ENCODE measurements at regions not wholly inside any gene's neighbourhood (a gene's known extent, or its start where the extent isn't known, plus 50 kb on each side); places are given as distances from the start of the nearest gene placed in this dataset.

DNA sequence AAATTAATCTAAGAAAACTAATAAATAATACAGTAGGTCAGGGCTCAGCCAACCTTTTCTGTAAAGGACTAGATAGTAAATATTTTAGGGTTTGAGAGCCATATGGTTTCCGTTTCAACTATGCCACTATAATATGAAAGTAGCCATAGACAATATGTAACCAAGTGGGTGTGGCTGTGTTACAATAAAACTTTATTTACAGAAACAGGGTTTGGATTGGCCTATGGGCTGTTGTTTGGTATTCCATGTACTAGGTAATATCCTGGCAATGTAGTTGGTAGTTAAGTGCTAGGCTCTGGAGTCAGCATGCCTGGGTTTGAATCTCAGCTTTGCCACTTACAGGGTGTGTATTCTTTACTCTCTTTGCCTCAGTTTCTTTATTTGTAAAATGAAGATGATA, 156.5 kb upstream of the RPH3A start:
- no peak for DNase-seq (ENCODE audit: extremely low read depth, low read depth)
- H3K4me3 ChIP-seq (replicated peaks; ENCODE audit: low read depth, low read length), result no peak overlapping the region

DNA sequence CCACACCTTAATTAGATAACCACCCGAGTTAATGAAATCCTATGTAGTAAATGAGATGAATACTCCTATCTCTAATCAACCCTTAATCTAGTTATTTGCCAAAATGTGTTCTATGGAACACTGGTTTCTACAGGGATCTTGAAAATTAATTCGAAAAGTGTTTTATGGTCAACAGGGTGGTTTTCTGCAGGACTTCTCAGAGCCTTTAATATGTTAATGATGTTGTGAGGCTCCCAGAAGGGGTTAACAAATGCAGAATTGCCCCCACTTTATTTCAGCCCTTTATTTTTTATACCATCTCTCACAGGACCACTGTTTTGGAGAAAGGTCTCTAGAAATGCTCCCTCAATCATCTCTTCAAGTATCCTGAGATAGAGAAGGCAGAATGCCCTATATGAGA, 153.1 kb upstream of the RPH3A start:
- TF ChIP-seq CTCF (IDR thresholded peaks at IDR 0.05; ENCODE audit: low read depth, low read length, missing control alignments), result no peak
- H3K4me3 ChIP-seq (replicated peaks; ENCODE audit: low read depth, low read length), result no peak overlapping the region
- no peak for DNase-seq (ENCODE audit: extremely low read depth, low read depth)

More for the DNA sequence above, 156.5 kb upstream of the RPH3A start:
- TF ChIP-seq CTCF (IDR thresholded peaks at IDR 0.05; ENCODE audit: low read depth, low read length, missing control alignments), result no peak

GRCh38 chr12:112645586-112645985, 146.0 kb upstream of the RPH3A start:
- TF ChIP-seq CTCF (IDR thresholded peaks at IDR 0.05; ENCODE audit: low read depth, low read length, missing control alignments), result no peak
- no peak overlapping the region for H3K4me3 ChIP-seq (replicated peaks; ENCODE audit: low read depth, low read length)
- no peak for DNase-seq (ENCODE audit: extremely low read depth, low read depth)

- no peak for DNase-seq (ENCODE audit: extremely low read depth, low read depth)
- H3K4me3 ChIP-seq (replicated peaks; ENCODE audit: low read depth, low read length), result no peak overlapping the region
- no peak for TF ChIP-seq CTCF (IDR thresholded peaks at IDR 0.05; ENCODE audit: low read depth, low read length, missing control alignments)
Measured at GRCh38 chr12:112656141-112656540, 135.4 kb upstream of the RPH3A start.

- no peak for TF ChIP-seq CTCF (IDR thresholded peaks at IDR 0.05; ENCODE audit: low read depth, low read length, missing control alignments)
- no peak for DNase-seq (ENCODE audit: extremely low read depth, low read depth)
- H3K4me3 ChIP-seq (replicated peaks; ENCODE audit: low read depth, low read length), result no peak overlapping the region
Measured at GRCh38 chr12:112664569-112664968, 127.0 kb upstream of the RPH3A start.

DNA sequence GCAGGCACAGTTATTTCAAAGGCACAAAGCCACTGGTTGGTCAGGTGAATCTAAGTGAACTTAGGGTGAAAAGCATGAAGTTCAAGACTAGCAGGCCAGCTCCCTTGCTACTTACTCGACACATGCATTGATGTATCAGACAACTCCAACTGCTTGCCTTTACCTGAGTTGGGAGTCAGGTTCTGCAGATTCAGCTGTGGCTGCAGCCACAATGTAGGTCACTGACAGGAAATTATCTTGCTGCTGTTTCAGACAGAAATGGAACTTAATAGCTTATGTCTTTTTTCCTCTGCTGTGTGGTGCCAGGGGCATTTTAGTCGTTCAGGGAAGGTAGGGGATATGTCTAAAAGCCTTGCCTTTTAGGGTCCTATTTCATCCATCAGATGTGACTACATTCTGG, 125.6 kb upstream of the RPH3A start:
- H3K4me3 ChIP-seq (replicated peaks; ENCODE audit: low read depth, low read length), result no peak overlapping the region
- no peak for TF ChIP-seq CTCF (IDR thresholded peaks at IDR 0.05; ENCODE audit: low read depth, low read length, missing control alignments)
- no peak for DNase-seq (ENCODE audit: extremely low read depth, low read depth)

DNA sequence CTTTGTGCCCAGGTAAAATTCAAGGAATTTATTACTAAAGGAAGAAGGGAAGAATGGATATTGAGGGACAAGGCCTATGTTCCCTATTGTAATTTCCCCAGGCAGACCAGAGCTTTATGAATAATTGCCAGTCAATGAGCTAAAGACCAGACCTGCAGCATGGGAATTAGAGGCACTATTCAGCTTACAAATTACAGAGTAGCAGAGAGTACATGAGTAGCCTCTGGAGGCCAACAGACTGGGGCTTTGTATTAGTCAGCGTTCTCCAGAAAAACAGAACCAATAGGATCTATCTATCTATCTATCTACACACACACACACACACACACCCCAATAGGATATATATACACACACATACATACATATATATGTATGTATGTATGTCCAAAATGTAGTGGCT, 120.0 kb upstream of the RPH3A start:
- DNase-seq (ENCODE audit: extremely low read depth, low read depth), result no peak
- H3K4me3 ChIP-seq (replicated peaks; ENCODE audit: low read depth, low read length), result no peak overlapping the region
- no peak for TF ChIP-seq CTCF (IDR thresholded peaks at IDR 0.05; ENCODE audit: low read depth, low read length, missing control alignments)
